Nephron progenitor cell (in vitro differentiated cells): ENCODE measurements at regions not wholly inside any gene's neighbourhood (a gene's known extent, or its start where the extent isn't known, plus 50 kb on each side); places are given as distances from the start of the nearest gene placed in this dataset.
"Not testable (repeated sequence)": the region's sequence is repeated elsewhere in the genome, so short reads cannot be mapped to it uniquely, and the experiment has no call there.

Source experiments
- DNase-seq: peaks from one replicate; pipeline ENCODE4 v3.0.0; 2021
- H3K27ac Mint-ChIP-seq: 2 replicates; pipeline ENCODE4 v1.8.0; 2021; ENCODE audit warnings: mild to moderate bottlenecking, moderate library complexity, mixed read lengths
- H3K27me3 Mint-ChIP-seq: 2 replicates; pipeline ENCODE4 v1.8.0; 2021; ENCODE audit warnings: mild to moderate bottlenecking, low read depth, mixed read lengths; ENCODE audit not compliant: poor library complexity
- H3K36me3 Mint-ChIP-seq: 2 replicates; pipeline ENCODE4 v1.8.0; 2021; ENCODE audit warnings: low read depth, mixed read lengths
- H3K4me1 Mint-ChIP-seq: 2 replicates; pipeline ENCODE4 v1.8.0; 2021; ENCODE audit warnings: mixed read lengths
- H3K4me3 Mint-ChIP-seq: 2 replicates; pipeline ENCODE4 v1.8.0; 2021; ENCODE audit warnings: mild to moderate bottlenecking, moderate library complexity, mixed read lengths
- H3K9me3 Mint-ChIP-seq: 2 replicates; pipeline ENCODE4 v1.8.0; 2021; ENCODE audit warnings: mild to moderate bottlenecking, moderate library complexity, mixed read lengths
- TF ChIP-seq, protein P1 (sequence below): fragments of 200-600 bp; sonication (generic); IDR thresholded peaks from 2 replicates; pipeline ENCODE4 v1.5.0; 2021; ENCODE audit warnings: antibody characterized with exemption

DNA sequence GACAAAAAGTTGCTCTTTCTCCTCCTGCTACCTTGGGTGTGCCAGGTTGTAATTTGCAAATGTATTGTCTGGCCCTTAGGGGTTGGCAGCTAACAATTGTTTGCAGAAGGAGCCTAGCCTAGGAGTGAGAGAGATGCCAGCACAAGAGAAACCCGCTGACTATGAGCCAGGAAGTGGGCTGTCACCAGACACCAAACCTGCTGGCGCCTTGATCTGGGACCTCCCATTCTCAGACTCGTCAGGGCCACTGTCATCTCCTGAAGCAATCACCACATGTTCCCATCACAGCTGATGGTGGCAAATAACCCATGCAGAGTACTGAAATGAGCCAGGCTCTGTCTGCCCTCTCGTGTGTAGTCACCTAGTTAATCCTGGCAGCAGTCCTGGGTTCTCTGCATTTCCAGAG lies 406.4 kb upstream of the NPAP1 start:
- Mint-ChIP-seq H3K4me3 (no peak overlapping the region), H3K4me1 (no peaks in the 10 kb centered on the region), H3K27me3 (no peaks in the 10 kb centered on the region), H3K27ac (no peak overlapping the region), H3K9me3 (peaks cover 53% of the 10 kb centered on the region), H3K36me3 (no peaks in the 10 kb centered on the region)
- TF ChIP-seq, protein P1, sequence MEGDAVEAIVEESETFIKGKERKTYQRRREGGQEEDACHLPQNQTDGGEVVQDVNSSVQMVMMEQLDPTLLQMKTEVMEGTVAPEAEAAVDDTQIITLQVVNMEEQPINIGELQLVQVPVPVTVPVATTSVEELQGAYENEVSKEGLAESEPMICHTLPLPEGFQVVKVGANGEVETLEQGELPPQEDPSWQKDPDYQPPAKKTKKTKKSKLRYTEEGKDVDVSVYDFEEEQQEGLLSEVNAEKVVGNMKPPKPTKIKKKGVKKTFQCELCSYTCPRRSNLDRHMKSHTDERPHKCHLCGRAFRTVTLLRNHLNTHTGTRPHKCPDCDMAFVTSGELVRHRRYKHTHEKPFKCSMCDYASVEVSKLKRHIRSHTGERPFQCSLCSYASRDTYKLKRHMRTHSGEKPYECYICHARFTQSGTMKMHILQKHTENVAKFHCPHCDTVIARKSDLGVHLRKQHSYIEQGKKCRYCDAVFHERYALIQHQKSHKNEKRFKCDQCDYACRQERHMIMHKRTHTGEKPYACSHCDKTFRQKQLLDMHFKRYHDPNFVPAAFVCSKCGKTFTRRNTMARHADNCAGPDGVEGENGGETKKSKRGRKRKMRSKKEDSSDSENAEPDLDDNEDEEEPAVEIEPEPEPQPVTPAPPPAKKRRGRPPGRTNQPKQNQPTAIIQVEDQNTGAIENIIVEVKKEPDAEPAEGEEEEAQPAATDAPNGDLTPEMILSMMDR: no peak
- no peak for DNase-seq

- H3K4me1 Mint-ChIP-seq: no peaks in the 10 kb centered on the region
- H3K9me3 Mint-ChIP-seq: peaks cover 48% of the 10 kb centered on the region
- H3K27me3 Mint-ChIP-seq: no peaks in the 10 kb centered on the region
- H3K4me3 Mint-ChIP-seq: no peak overlapping the region
- no peaks in the 10 kb centered on the region for H3K36me3 Mint-ChIP-seq
- DNase-seq: no peak
- no peak overlapping the region for H3K27ac Mint-ChIP-seq
- TF ChIP-seq, protein P1: no peak
Measured at GRCh38 chr15:24269923-24270322, 405.7 kb upstream of the NPAP1 start.

GRCh38 chr15:24271496-24272244 lies 403.9 kb upstream of the NPAP1 start:
- H3K9me3 Mint-ChIP-seq: peaks cover 43% of the 10 kb centered on the region

GRCh38 chr15:24292837-24293236 lies 382.7 kb upstream of the NPAP1 start:
- Mint-ChIP-seq H3K36me3 (no peaks in the 10 kb centered on the region), H3K9me3 (peaks cover 14% of the 10 kb centered on the region), H3K27me3 (no peaks in the 10 kb centered on the region), H3K4me3 (no peak overlapping the region), H3K4me1 (no peaks in the 10 kb centered on the region), H3K27ac (no peak overlapping the region)
- DNase-seq: no peak
- TF ChIP-seq, protein P1: no peak

More at GRCh38 chr15:24271496-24272244, 403.9 kb upstream of the NPAP1 start:
- not testable (repeated sequence) for DNase-seq, H3K36me3 Mint-ChIP-seq, H3K27ac Mint-ChIP-seq, H3K4me3 Mint-ChIP-seq, H3K4me1 Mint-ChIP-seq, H3K27me3 Mint-ChIP-seq

GRCh38 chr15:24300804-24301368 lies 374.7 kb upstream of the NPAP1 start:
- not testable (repeated sequence) for H3K4me3 Mint-ChIP-seq, H3K27ac Mint-ChIP-seq, H3K36me3 Mint-ChIP-seq, DNase-seq, H3K4me1 Mint-ChIP-seq, H3K27me3 Mint-ChIP-seq
- H3K9me3 Mint-ChIP-seq: peaks cover 31% of the 10 kb centered on the region

- H3K9me3 Mint-ChIP-seq: peaks cover 30% of the 10 kb centered on the region
- H3K4me1 Mint-ChIP-seq, H3K27ac Mint-ChIP-seq, H3K4me3 Mint-ChIP-seq, H3K36me3 Mint-ChIP-seq, H3K27me3 Mint-ChIP-seq, DNase-seq: not testable (repeated sequence)
Measured at GRCh38 chr15:24301999-24302398, 373.6 kb upstream of the NPAP1 start.

DNA sequence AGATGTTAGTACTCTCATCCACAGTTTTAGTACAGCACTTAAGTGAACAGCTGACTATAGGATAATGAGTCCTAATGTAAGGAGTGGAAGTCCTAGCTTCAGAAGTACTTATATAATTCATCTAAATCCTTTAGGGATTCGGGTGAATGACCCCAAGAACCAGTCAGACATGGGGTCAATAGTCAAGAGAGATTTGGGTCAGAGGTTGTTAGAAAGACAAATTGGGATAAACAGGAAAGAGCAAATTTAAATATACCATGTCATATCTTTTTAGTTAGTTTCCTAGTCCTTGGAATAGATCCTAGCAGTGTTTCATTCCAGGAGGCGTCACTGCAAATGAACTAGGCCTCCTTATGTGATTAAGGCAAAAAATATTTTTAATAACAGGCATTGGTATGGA lies 370.8 kb upstream of the NPAP1 start:
- not testable (repeated sequence) for H3K27ac Mint-ChIP-seq, DNase-seq, H3K4me1 Mint-ChIP-seq, H3K36me3 Mint-ChIP-seq, H3K4me3 Mint-ChIP-seq, H3K27me3 Mint-ChIP-seq
- peaks cover 23% of the 10 kb centered on the region for H3K9me3 Mint-ChIP-seq

- not testable (repeated sequence) for H3K27me3 Mint-ChIP-seq, H3K4me3 Mint-ChIP-seq, H3K27ac Mint-ChIP-seq, H3K36me3 Mint-ChIP-seq, DNase-seq, H3K4me1 Mint-ChIP-seq
- H3K9me3 Mint-ChIP-seq: peaks cover 19% of the 10 kb centered on the region
Measured at GRCh38 chr15:24305643-24306042, 369.9 kb upstream of the NPAP1 start.

DNA sequence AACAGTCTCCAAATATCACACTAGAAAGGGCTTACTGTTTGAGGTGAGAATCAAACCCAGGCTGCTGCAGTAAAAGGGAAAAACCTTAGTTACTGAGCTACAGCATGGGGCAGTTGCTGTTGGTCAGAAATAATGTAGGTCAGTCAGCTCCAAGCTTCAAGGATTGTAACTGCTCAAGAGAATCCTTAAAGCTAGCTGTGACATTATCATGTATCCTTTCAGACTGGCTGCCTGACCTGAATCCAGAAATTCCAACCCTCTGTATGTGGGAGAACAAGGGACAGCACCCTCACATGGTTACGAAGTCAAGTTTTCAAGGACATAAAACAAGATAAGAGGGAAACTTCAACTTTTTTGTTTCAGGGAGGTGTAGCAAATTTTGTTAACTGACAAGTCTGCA lies 365.9 kb upstream of the NPAP1 start:
- not testable (repeated sequence) for H3K27me3 Mint-ChIP-seq, H3K4me3 Mint-ChIP-seq, H3K27ac Mint-ChIP-seq, H3K9me3 Mint-ChIP-seq, DNase-seq, H3K4me1 Mint-ChIP-seq, H3K36me3 Mint-ChIP-seq

GRCh38 chr15:24311692-24312091 lies 363.9 kb upstream of the NPAP1 start:
- DNase-seq, H3K4me3 Mint-ChIP-seq, H3K27me3 Mint-ChIP-seq, H3K36me3 Mint-ChIP-seq, H3K27ac Mint-ChIP-seq, H3K4me1 Mint-ChIP-seq: not testable (repeated sequence)
- H3K9me3 Mint-ChIP-seq: peaks cover 19% of the 10 kb centered on the region

DNA sequence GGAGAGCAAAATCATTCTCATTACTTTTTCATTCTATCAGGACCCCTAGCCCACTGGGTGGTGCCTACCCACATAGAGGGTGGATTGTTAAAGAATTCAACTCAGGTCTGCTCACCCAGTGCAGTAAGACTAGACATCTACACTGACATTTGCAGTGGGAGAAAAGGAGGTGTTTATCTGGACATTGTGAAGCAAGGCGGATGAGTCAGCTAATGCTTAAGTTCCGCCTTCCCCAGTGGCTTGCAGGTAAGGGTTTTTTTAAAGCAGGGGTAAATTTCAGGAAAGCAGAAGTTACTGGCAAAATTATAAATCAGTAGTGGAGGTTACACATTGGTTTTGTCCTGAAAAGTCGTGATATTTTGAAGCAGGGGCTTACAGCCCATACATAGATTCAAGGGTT lies 359.2 kb upstream of the NPAP1 start:
- not testable (repeated sequence) for H3K4me3 Mint-ChIP-seq, H3K27ac Mint-ChIP-seq, H3K36me3 Mint-ChIP-seq, DNase-seq, H3K27me3 Mint-ChIP-seq, H3K4me1 Mint-ChIP-seq
- peaks cover 22% of the 10 kb centered on the region for H3K9me3 Mint-ChIP-seq
